Ovary (tissue), 3 donors: ENCODE measurements at regions not wholly inside any gene's neighbourhood (a gene's known extent, or its start where the extent isn't known, plus 50 kb on each side); places are given as distances from the start of the nearest gene placed in this dataset.

Experiments
- POLR2A ChIP-seq: fragments of 450-650 bp; IDR thresholded peaks from one replicate; pipeline ENCODE4 v1.6.1; 2017; ENCODE audit warnings: antibody characterized with exemption, mild to moderate bottlenecking, moderate library complexity
- TF ChIP-seq, protein P1 (sequence below), 3 donors: fragments of 450-650 bp in 2 of 3; fragments of 200-600 bp in 1 of 3; IDR thresholded peaks; one replicate each; pipeline versions ENCODE4 v1.5.1 to v1.8.0; 2016 to 2022; ENCODE audit warnings: antibody characterized with exemption in 3 of 3, mild to moderate bottlenecking in 1 of 3
- donor health status: DM: no; HTN: no; CAD: no.

DNA sequence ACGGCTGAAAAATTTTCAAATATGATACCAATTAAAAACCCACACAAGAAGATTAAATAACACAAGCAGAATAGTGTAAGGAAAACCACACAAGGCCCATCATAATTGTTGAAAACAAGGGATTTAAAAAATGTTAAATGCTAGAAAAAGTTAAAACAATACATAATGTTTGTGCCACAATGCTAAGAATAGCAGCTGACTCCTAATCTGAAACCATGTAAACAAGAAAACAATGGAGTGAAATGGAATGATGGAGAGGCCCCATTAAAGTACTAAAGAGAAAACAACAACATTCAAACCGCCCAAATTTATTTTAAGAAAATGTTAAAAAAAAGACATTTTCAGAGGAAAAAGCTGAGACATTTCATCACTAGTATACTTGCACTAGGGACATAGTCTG, 663.6 kb upstream of the NCAM2 start:
- TF ChIP-seq, protein P1, sequence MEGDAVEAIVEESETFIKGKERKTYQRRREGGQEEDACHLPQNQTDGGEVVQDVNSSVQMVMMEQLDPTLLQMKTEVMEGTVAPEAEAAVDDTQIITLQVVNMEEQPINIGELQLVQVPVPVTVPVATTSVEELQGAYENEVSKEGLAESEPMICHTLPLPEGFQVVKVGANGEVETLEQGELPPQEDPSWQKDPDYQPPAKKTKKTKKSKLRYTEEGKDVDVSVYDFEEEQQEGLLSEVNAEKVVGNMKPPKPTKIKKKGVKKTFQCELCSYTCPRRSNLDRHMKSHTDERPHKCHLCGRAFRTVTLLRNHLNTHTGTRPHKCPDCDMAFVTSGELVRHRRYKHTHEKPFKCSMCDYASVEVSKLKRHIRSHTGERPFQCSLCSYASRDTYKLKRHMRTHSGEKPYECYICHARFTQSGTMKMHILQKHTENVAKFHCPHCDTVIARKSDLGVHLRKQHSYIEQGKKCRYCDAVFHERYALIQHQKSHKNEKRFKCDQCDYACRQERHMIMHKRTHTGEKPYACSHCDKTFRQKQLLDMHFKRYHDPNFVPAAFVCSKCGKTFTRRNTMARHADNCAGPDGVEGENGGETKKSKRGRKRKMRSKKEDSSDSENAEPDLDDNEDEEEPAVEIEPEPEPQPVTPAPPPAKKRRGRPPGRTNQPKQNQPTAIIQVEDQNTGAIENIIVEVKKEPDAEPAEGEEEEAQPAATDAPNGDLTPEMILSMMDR (IDR thresholded peaks at IDR 0.05) = no peak
- no peak for TF ChIP-seq POLR2A
